ENCODE measurements at regions not wholly inside any gene's neighbourhood (a gene's known extent, or its start where the extent isn't known, plus 50 kb on each side); places are given as distances from the start of the nearest gene placed in this dataset.

DNA sequence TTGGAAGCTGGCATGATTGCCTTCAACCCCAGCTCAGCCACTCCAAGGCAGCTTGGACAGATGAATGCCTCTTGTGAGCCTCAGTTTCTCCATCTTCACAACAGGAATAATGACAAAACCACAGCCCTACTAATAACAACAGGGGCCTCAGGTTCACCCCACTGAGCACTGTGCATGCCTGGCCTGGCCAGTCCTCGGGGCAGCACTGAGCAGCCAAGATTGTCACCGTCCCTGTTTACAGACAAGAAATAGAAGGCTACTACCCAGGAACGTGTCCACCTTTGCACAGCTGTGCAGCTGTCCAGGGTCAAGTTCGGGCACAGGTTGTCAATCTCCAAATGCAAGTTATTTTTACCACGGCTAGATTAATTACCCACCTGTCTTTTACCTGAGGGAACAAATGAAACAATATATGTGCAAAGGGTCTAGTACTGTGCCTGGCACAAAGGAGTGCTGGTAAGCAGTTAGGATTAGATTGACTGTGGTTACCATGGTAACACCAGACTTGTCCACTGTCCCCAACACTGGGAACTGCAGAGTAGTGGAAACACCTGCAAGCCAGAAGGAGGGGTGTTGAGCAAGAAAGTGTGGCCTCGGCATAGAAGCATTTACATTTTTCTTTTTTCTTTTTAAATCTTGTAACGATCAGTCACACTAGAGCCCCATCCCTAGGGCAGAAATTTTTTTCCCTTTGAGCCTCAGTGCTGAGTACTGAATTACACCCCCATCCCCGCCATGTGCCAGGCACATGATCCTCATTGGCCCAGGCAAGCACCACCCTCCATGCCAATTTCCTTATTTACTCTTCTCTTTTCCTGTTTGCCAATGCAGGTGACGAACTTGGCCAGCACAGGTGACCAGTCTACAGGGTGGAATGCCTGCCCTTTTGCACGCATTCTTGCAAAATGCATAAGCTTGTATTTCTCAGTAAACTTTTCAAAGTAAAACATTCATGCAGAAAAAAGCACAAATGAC lies 66.3 kb upstream of the SLC6A6 start:
- no peak for DNase-seq (ENCODE audit: low read depth, low spot score)

DNA sequence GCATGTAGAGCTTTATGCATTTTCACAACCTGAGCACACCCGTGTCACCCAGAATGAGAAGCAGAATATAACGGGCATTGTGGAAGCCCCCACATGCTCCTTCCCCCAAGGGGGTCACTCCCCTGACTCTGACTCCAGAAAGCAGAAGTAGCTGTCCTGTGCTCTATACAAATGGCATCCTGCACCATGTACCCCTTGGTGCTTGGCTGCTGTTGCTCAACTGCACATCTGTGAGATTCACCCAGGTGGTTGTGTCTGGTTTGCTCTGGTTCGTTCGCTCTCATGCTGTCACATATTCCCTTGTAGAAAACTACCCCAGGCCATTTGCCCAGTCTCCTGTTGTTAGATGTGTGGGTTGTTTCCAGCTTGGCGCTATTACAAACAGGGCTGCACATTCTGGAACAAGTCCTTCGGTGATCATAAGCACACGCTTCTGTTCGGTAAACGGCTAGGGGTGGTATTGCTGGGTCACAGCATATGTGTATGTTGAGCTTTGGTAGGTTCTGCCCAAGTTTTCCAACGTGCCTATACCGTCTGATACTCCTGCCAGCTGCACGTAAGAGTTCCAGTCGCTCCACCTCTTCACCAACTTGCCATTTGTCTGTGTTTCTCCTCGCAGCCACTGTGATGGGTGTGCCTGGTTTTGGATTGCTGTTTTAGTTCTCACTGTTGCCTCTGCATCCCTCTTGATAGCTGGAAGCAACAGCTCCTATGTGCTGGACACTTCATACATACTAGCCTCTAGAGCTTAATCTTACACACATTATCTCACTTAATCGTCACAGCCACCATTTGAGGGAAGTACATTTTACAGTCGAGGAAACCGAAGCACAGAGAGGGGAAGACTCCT lies 65.4 kb upstream of the SLC6A6 start:
- no peak for DNase-seq (ENCODE audit: low read depth, low spot score)

- no peak for DNase-seq (ENCODE audit: low read depth, low spot score)
These were observed 64.6 kb upstream of the SLC6A6 start for GRCh38 chr3:14337828-14338227.

DNA sequence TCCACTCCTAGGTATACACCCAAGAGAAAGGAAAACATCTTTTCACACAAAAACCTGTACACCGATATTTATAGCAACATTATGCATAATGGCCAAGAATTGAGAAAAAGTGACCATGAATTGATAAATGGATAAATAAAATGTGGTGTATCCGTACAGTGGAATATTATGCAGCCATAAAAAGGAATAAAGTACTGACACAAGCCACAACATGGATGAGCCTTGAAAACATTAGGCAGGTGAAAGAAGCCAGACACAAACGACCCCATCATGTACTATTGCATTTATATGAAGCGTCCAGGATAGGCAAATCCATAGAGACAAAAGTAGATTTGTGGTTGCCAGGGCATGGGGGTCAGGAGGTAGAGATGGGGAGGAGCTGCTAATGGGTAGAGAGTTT lies 64.2 kb upstream of the SLC6A6 start:
- no peak for DNase-seq (ENCODE audit: low read depth, low spot score)

DNA sequence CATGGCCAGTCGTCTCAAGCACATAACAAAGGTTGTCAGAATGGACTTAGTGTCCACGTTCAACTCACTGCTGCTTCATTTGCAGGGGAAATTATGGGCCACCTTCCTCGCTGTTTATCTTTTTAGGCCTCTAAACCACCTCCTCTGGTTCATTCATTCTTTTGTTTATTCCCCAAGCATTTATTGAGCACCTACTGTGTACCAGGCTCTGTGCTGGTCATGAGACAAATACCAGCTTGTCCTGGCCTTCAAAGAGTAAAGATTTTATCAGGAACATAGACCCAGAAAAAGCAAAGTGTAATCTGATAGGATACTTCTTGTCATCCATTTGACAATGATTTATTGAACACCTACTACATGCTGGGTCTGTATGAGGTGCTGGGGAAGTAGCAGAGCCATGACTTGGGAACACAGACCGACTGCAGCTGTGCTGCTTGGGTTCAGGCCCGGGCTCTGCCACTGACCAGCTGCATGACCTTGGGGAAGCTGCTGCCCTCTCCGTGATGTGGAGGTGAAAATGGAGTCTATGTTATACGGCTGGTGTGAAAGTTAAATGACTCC lies 63.4 kb upstream of the SLC6A6 start:
- no peak for DNase-seq (ENCODE audit: low read depth, low spot score)

- DNase-seq (ENCODE audit: low read depth, low spot score): no peak
These were observed 61.3 kb upstream of the SLC6A6 start for GRCh38 chr3:14340960-14341708.

- no peak for DNase-seq (ENCODE audit: low read depth, low spot score)
These were observed 58.9 kb upstream of the SLC6A6 start for GRCh38 chr3:14343338-14344112.

DNA sequence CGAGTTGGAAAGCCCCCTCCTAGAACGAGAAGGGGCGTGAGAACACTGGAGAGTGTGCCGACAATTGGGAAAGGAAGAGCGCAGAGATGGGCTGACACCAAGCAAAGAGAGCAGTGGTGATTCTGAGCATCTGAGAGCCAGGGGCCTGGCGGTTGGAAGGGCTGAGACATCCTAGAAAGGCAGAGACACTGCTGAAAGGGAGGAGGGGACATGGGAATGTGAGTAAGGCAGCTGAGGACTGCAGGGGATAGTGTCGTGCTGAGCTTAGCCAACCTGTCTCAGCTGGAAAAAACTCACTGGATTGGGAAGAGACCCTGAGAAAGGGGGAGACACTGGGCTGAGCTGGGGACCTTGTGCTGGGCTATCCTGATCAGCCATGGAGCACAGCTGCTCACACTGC lies 58.1 kb upstream of the SLC6A6 start:
- DNase-seq (ENCODE audit: low read depth, low spot score): no peak

DNA sequence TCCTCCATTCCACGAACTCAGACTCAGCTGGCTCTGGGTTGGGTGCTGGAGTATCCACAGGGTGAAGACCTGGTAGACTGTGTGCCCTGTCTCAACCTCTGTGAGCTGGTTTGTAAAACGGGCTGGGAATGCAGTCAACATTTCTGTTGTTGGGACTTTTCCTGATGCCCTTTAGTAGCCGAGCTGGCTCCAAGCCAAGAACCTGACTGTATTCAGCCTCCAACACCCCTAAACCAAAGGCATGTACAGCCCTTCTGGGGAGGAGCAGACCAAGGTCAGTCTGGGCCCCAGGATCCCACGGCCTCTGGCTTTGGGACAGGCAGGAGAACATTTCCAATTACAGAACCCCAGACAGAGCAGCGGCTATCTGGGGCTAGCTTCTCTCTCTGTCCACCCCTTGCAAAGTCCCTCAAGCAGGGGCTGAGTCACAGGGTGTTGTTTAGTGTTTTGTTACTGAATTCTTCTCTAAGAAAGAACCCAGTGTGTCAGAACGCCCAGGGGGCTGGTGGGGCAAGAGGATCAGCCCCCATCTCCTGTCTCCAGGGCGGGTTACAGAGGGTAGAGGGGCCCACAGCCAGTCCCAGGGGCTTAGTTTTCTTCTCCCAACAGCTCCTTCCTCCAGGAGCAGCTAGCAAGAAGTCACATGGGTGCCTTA lies 56.8 kb upstream of the SLC6A6 start:
- DNase-seq (ENCODE audit: low read depth, low spot score): no peak

DNA sequence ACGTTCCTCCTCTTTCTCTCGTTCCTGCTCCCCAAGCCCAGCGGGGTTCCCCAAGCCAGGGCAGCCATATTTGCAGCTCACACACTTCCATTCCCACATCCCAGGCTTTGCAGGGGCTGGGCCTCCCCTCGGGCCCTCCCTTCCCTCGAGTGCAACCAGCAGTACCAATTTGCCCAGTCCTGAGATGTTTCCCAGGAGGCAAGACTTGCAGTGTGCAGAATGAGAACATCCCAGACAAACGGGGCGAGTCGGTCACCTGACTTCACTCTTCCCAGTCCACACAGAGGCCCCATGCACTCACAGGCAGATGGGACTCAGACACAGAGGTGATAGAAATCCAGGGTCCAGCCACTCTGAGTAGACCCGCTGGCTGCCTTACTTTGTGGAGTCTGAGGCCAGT lies 56.2 kb upstream of the SLC6A6 start:
- no peak for DNase-seq (ENCODE audit: low read depth, low spot score)

DNA sequence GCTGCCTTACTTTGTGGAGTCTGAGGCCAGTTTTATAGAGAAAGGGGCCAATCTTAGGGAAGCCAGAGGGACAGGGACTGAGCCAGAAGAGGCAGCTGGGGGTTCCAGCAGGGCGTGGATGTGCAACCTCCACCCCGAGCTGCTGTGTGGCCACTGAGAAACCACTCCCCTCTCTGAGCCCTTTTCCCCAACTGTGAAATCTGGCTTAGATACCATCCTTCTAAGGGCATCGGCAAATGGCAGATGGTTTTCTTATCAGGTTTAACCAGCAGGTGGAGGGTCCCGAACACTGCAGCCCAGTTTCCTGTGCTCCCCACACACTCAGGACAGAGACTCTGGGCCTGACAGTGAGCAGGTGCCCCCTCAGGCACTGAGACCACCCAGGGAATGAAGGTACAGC lies 55.8 kb upstream of the SLC6A6 start:
- DNase-seq (ENCODE audit: low read depth, low spot score): no peak

- no peak for DNase-seq (ENCODE audit: low read depth, low spot score)
These were observed 55.3 kb upstream of the SLC6A6 start for GRCh38 chr3:14347110-14347509.

DNA sequence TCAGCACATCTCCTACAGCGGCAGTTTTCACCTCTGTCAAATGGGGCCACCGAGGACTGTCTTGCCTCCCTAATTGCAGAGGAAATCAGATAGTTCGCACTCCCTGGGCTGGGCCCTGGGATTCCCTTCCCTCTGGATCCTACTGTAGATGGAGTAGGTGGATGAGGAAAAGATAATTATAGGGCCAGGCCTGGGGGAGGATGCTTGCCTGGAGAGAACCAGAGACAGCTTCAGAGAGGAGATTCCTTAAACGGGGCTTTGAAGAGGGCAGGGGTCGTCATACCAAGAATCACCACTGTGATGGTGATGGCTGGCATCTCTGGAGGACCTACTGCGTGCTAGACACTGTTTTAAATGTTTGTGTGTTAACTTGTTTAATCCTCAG lies 50.8 kb upstream of the SLC6A6 start:
- DNase-seq (ENCODE audit: low read depth, low spot score): no peak

GRCh38 chr3:14352002-14352627 lies 50.3 kb upstream of the SLC6A6 start:
- DNase-seq (ENCODE audit: low read depth, low spot score): no peak
